OCI-LY1 (cell line): ENCODE measurements at regions not wholly inside any gene's neighbourhood (a gene's known extent, or its start where the extent isn't known, plus 50 kb on each side); places are given as distances from the start of the nearest gene placed in this dataset.

ENCODE experiments used
- H2AFZ ChIP-seq: fragments of 200-600 bp; sonication (generic), shearing (Covaris generic); 2 replicates; pipeline ENCODE4 v1.6.0; 2014; ENCODE audit warnings: antibody characterized with exemption, mild to moderate bottlenecking, low read length
- H3F3A ChIP-seq: fragments of 200-600 bp; sonication (generic), shearing (Covaris generic); 2 replicates; pipeline ENCODE4 v1.6.0; 2014; ENCODE audit warnings: mild to moderate bottlenecking, antibody characterized with exemption, low read length, moderate library complexity; ENCODE audit not compliant: insufficient read depth
- H3K27ac ChIP-seq: fragments of 200-600 bp; sonication (generic); 2 replicates; pipeline ENCODE4 v1.5.1; 2014; ENCODE audit warnings: low read length, mixed run types, mild to moderate bottlenecking, low read depth; ENCODE audit not compliant: poor library complexity, severe bottlenecking
- H3K27me3 ChIP-seq: fragments of 200-600 bp; sonication (generic); 2 replicates; pipeline ENCODE4 v1.6.0; 2014; ENCODE audit warnings: antibody characterized with exemption, mild to moderate bottlenecking, low read length, moderate library complexity; ENCODE audit not compliant: insufficient read depth
- H3K36me3 ChIP-seq: fragments of 200-600 bp; sonication (generic); 2 replicates; pipeline ENCODE4 v1.6.1; 2014; ENCODE audit warnings: mild to moderate bottlenecking, antibody characterized with exemption, low read length, moderate library complexity, mixed read lengths; ENCODE audit not compliant: insufficient read depth
- H3K4me1 ChIP-seq: fragments of 200-600 bp; sonication (generic); 2 replicates; pipeline ENCODE4 v1.5.1; 2014; ENCODE audit warnings: mild to moderate bottlenecking, low read length, moderate library complexity; ENCODE audit not compliant: insufficient read depth, severe bottlenecking
- H3K4me2 ChIP-seq: fragments of 200-600 bp; sonication (generic), shearing (Covaris generic); 2 replicates; pipeline ENCODE4 v1.6.1; 2014; ENCODE audit warnings: low read length
- H3K4me3 ChIP-seq: fragments of 200-600 bp; sonication (generic); 2 replicates; pipeline ENCODE4 v1.5.1; 2014; ENCODE audit warnings: low read length, low read depth, mild to moderate bottlenecking, mixed read lengths; ENCODE audit not compliant: poor library complexity, severe bottlenecking
- H3K79me2 ChIP-seq: fragments of 200-600 bp; shearing (Covaris generic); 2 replicates; pipeline ENCODE4 v1.6.1; 2016; ENCODE audit warnings: mixed run types, low read length, mixed read lengths; ENCODE audit not compliant: insufficient read depth
- H3K9ac ChIP-seq: fragments of 200-600 bp; sonication (generic), shearing (Covaris generic); 2 replicates; pipeline ENCODE4 v1.6.1; 2014; ENCODE audit warnings: mild to moderate bottlenecking, low read length, mixed read lengths
- H3K9me2 ChIP-seq: fragments of 200-600 bp; sonication (generic), shearing (Covaris generic); 2 replicates; pipeline ENCODE4 v1.6.1; 2014; ENCODE audit warnings: low read depth, mild to moderate bottlenecking, low read length, mixed read lengths
- H3K9me3 ChIP-seq: fragments of 200-600 bp; shearing (Covaris generic); 2 replicates; pipeline ENCODE4 v1.6.1; 2014; ENCODE audit warnings: low read length, mixed read lengths
- H4K20me1 ChIP-seq: fragments of 200-600 bp; sonication (generic), shearing (Covaris generic); 2 replicates; pipeline ENCODE4 v1.6.0; 2016; ENCODE audit warnings: mild to moderate bottlenecking, low read length; ENCODE audit not compliant: insufficient read depth
- CTCF ChIP-seq: fragments of 200-600 bp; sonication (generic), shearing (Covaris generic); IDR thresholded peaks from 2 replicates; pipeline ENCODE4 v1.5.1; 2017; ENCODE audit warnings: mild to moderate bottlenecking, antibody characterized with exemption, low read length, moderate library complexity, mixed read lengths
- EZH2 ChIP-seq: fragments of 200-600 bp; sonication (generic), shearing (Covaris generic); IDR thresholded peaks from 2 replicates; pipeline ENCODE4 v1.8.0; 2017; ENCODE audit warnings: borderline replicate concordance, mixed run types, mild to moderate bottlenecking, antibody characterized with exemption, low read length, moderate library complexity, mixed read lengths

GRCh38 chr2:145086910-145087309 lies 567.0 kb upstream of the ZEB2 start:
- no peaks in the 10 kb centered on the region for H3K79me2 ChIP-seq
- H3K4me2 ChIP-seq = no peak overlapping the region; the same call in 1 of the 2 replicates
- no peaks in the 10 kb centered on the region for H3K27me3 ChIP-seq
- no peaks in the 10 kb centered on the region for H3K36me3 ChIP-seq
- H3K9me2 ChIP-seq = no peaks in the 10 kb centered on the region
- H4K20me1 ChIP-seq = no peaks in the 10 kb centered on the region
- TF ChIP-seq EZH2 = no peak
- TF ChIP-seq CTCF = no peak
- peaks cover 7% of the 10 kb centered on the region for H3K4me1 ChIP-seq
- H2AFZ ChIP-seq = peak overlapping the region; percentile 20; the same call in 1 of the 2 replicates
- no peak overlapping the region for H3K27ac ChIP-seq
- H3K4me3 ChIP-seq = no peak overlapping the region
- H3K9me3 ChIP-seq = no peaks in the 10 kb centered on the region
- H3K9ac ChIP-seq = no peak overlapping the region
- no peaks in the 10 kb centered on the region for H3F3A ChIP-seq

- H3K9ac ChIP-seq = no peak overlapping the region
- H3K4me1 ChIP-seq = peaks cover 7% of the 10 kb centered on the region
- H4K20me1 ChIP-seq = no peaks in the 10 kb centered on the region
- no peak overlapping the region for H2AFZ ChIP-seq
- H3K27ac ChIP-seq = no peak overlapping the region
- H3K27me3 ChIP-seq = no peaks in the 10 kb centered on the region
- no peak overlapping the region for H3K4me2 ChIP-seq
- no peaks in the 10 kb centered on the region for H3K79me2 ChIP-seq
- TF ChIP-seq CTCF (no peak), EZH2 (no peak)
- no peaks in the 10 kb centered on the region for H3K9me2 ChIP-seq
- H3F3A ChIP-seq = no peaks in the 10 kb centered on the region
- no peaks in the 10 kb centered on the region for H3K36me3 ChIP-seq
- no peak overlapping the region for H3K4me3 ChIP-seq
- H3K9me3 ChIP-seq = no peaks in the 10 kb centered on the region
Observed at GRCh38 chr2:145085612-145086011, 565.7 kb upstream of the ZEB2 start.

- Histone ChIP-seq H3K4me3 (no peak overlapping the region), H3K36me3 (no peaks in the 10 kb centered on the region), H3K27me3 (no peaks in the 10 kb centered on the region), H3K4me1 (no peaks in the 10 kb centered on the region), H4K20me1 (no peaks in the 10 kb centered on the region), H3K27ac (no peak overlapping the region), H3K4me2 (no peak overlapping the region), H3F3A (no peaks in the 10 kb centered on the region), H3K9me3 (no peaks in the 10 kb centered on the region), H3K79me2 (no peaks in the 10 kb centered on the region), H2AFZ (no peak overlapping the region), H3K9me2 (no peaks in the 10 kb centered on the region), H3K9ac (no peak overlapping the region)
- TF ChIP-seq CTCF = no peak
- TF ChIP-seq EZH2 = no peak
Observed at GRCh38 chr2:145080426-145080825, 560.5 kb upstream of the ZEB2 start.
